Neural cell (in vitro differentiated cells): ENCODE measurements at regions not wholly inside any gene's neighbourhood (a gene's known extent, or its start where the extent isn't known, plus 50 kb on each side); places are given as distances from the start of the nearest gene placed in this dataset.

ENCODE experiments used
- H2AFZ ChIP-seq: fragments of 200-600, 300-800 bp; sonication (generic), shearing (Covaris generic); 2 replicates; pipeline ENCODE4 v1.6.0; 2014; ENCODE audit warnings: low read depth, mild to moderate bottlenecking, antibody characterized with exemption, low read length, moderate library complexity
- H3F3A ChIP-seq: fragments of 200-600 bp; shearing (Covaris generic); 2 replicates; pipeline ENCODE4 v1.6.1; 2016; ENCODE audit warnings: mild to moderate bottlenecking, moderate library complexity, mixed read lengths, antibody characterized with exemption, low read length; ENCODE audit not compliant: insufficient read depth, poor library complexity, severe bottlenecking
- H3K27ac ChIP-seq: fragments of 200-600, 300-800 bp; sonication (generic), shearing (Covaris generic); 2 replicates; pipeline ENCODE4 v1.5.1; 2014; ENCODE audit warnings: mild to moderate bottlenecking, low read length, moderate library complexity
- H3K27me3 ChIP-seq: fragments of 300-800, 200-600 bp; sonication (generic), shearing (Covaris generic); 2 replicates; pipeline ENCODE4 v1.6.0; 2014; ENCODE audit warnings: mild to moderate bottlenecking, low read depth, low read length, moderate library complexity; ENCODE audit not compliant: insufficient read depth
- H3K36me3 ChIP-seq: fragments of 300-800, 200-600 bp; sonication (generic), shearing (Covaris generic); 2 replicates; pipeline ENCODE4 v1.5.1; 2014; ENCODE audit warnings: mild to moderate bottlenecking, antibody characterized with exemption, low read length, moderate library complexity; ENCODE audit not compliant: insufficient read depth
- H3K4me2 ChIP-seq: fragments of 300-800, 200-600 bp; sonication (generic), shearing (Covaris generic); 2 replicates; pipeline ENCODE4 v1.6.0; 2014; ENCODE audit warnings: mild to moderate bottlenecking, low read length
- H3K4me3 ChIP-seq: fragments of 300-800, 200-600 bp; sonication (generic), shearing (Covaris generic); 2 replicates; pipeline ENCODE4 v1.5.1; 2014; ENCODE audit warnings: mild to moderate bottlenecking, low read length, moderate library complexity
- H3K79me2 ChIP-seq: fragments of 200-600 bp; shearing (Covaris generic); replicated peaks from 2 replicates; pipeline ENCODE4 v1.6.0; 2014; ENCODE audit warnings: mild to moderate bottlenecking, low read length, moderate library complexity; ENCODE audit not compliant: insufficient read depth
- H3K9ac ChIP-seq: fragments of 300-800, 200-600 bp; sonication (generic), shearing (Covaris generic); 2 replicates; pipeline ENCODE4 v1.6.1; 2016; ENCODE audit warnings: mild to moderate bottlenecking, low read length, mixed read lengths
- H3K9me2 ChIP-seq: fragments of 200-600 bp; shearing (Covaris generic); 2 replicates; pipeline ENCODE4 v1.6.1; 2016; ENCODE audit warnings: mild to moderate bottlenecking, low read length, mixed read lengths; ENCODE audit not compliant: insufficient read depth
- H3K9me3 ChIP-seq: fragments of 200-600, 300-800 bp; sonication (generic), shearing (Covaris generic); 2 replicates; pipeline ENCODE4 v1.6.1; 2016; ENCODE audit warnings: mild to moderate bottlenecking, mixed run types, low read length, moderate library complexity, mixed read lengths
- H4K20me1 ChIP-seq: fragments of 200-600 bp; shearing (Covaris generic); 2 replicates; pipeline ENCODE4 v1.6.1; 2016; ENCODE audit warnings: mild to moderate bottlenecking, mixed run types; ENCODE audit not compliant: insufficient read depth
- EP300 ChIP-seq: fragments of 450-650 bp; conservative IDR thresholded peaks from 2 replicates; pipeline ENCODE4 v1.6.1; 2014; ENCODE audit warnings: antibody characterized with exemption, mild to moderate bottlenecking, moderate library complexity; ENCODE audit not compliant: poor library complexity, severe bottlenecking
- EZH2 ChIP-seq: fragments of 200-600, 300-800 bp; shearing (Covaris generic), sonication (generic); IDR thresholded peaks from 2 replicates; pipeline ENCODE4 v1.6.1; 2014; ENCODE audit warnings: antibody characterized with exemption, low read length, borderline replicate concordance, mild to moderate bottlenecking; ENCODE audit not compliant: insufficient read depth, poor library complexity, severe bottlenecking
- MXI1 ChIP-seq: fragments of 450-650 bp; conservative IDR thresholded peaks from 2 replicates; pipeline ENCODE4 v1.6.1; 2014; ENCODE audit warnings: antibody characterized with exemption, mild to moderate bottlenecking; ENCODE audit not compliant: poor library complexity, severe bottlenecking
- POLR2AphosphoS5 ChIP-seq: IDR thresholded peaks from 2 replicates; pipeline ENCODE4 v1.6.1; 2012
- RAD21 ChIP-seq: fragments of 450-650 bp; conservative IDR thresholded peaks from 2 replicates; pipeline ENCODE4 v1.6.1; 2014; ENCODE audit warnings: antibody characterized with exemption, mild to moderate bottlenecking, moderate library complexity
- SMC3 ChIP-seq: fragments of 450-650 bp; conservative IDR thresholded peaks from 2 replicates; pipeline ENCODE4 v1.6.1; 2014; ENCODE audit warnings: antibody characterized with exemption, mild to moderate bottlenecking, moderate library complexity; ENCODE audit not compliant: poor library complexity
- TAF1 ChIP-seq: IDR thresholded peaks from 2 replicates; pipeline ENCODE4 v1.6.1; 2012; ENCODE audit warnings: low read depth
- TF ChIP-seq, protein P1 (sequence below): fragments of 450-650 bp; IDR thresholded peaks from 2 replicates; pipeline ENCODE4 v1.5.1; 2014; ENCODE audit warnings: antibody characterized with exemption, mild to moderate bottlenecking, moderate library complexity; ENCODE audit not compliant: poor library complexity, severe bottlenecking
- TF ChIP-seq, protein P2 (sequence below): IDR thresholded peaks from 2 replicates; pipeline ENCODE4 v1.6.1; 2012; ENCODE audit warnings: borderline replicate concordance

DNA sequence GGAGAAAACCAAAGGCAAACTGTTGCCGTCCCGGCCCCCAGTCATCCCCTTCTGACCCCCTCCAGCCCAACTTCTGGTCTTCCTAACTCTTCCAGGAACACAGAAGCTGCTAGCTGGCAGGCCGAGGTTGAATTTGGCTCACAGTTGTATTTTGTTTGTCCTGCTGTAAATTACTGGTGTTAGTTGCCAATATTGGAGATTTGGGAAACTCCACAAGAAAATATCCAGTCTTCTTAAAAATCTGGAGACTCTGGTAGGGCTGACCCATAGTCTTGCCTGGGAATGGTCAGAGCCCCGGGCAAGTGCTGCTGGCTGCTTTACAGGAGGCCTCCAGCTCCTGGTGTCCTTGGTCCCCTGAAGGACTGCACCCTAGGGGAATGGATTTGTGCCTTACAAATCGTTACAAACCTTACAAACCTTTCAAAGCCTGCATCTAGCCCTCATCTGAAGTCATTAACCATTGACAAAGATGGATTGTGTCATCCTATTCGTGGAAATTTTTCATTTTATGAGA, 112.0 kb upstream of the MCTP2 start:
- TF ChIP-seq, protein P1, sequence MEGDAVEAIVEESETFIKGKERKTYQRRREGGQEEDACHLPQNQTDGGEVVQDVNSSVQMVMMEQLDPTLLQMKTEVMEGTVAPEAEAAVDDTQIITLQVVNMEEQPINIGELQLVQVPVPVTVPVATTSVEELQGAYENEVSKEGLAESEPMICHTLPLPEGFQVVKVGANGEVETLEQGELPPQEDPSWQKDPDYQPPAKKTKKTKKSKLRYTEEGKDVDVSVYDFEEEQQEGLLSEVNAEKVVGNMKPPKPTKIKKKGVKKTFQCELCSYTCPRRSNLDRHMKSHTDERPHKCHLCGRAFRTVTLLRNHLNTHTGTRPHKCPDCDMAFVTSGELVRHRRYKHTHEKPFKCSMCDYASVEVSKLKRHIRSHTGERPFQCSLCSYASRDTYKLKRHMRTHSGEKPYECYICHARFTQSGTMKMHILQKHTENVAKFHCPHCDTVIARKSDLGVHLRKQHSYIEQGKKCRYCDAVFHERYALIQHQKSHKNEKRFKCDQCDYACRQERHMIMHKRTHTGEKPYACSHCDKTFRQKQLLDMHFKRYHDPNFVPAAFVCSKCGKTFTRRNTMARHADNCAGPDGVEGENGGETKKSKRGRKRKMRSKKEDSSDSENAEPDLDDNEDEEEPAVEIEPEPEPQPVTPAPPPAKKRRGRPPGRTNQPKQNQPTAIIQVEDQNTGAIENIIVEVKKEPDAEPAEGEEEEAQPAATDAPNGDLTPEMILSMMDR = no peak
- TF ChIP-seq MXI1 (no peak), SMC3 (no peak), POLR2AphosphoS5 (no peak), EP300 (no peak), RAD21 (no peak), EZH2 (no peak), TAF1 (no peak)
- TF ChIP-seq, protein P2, sequence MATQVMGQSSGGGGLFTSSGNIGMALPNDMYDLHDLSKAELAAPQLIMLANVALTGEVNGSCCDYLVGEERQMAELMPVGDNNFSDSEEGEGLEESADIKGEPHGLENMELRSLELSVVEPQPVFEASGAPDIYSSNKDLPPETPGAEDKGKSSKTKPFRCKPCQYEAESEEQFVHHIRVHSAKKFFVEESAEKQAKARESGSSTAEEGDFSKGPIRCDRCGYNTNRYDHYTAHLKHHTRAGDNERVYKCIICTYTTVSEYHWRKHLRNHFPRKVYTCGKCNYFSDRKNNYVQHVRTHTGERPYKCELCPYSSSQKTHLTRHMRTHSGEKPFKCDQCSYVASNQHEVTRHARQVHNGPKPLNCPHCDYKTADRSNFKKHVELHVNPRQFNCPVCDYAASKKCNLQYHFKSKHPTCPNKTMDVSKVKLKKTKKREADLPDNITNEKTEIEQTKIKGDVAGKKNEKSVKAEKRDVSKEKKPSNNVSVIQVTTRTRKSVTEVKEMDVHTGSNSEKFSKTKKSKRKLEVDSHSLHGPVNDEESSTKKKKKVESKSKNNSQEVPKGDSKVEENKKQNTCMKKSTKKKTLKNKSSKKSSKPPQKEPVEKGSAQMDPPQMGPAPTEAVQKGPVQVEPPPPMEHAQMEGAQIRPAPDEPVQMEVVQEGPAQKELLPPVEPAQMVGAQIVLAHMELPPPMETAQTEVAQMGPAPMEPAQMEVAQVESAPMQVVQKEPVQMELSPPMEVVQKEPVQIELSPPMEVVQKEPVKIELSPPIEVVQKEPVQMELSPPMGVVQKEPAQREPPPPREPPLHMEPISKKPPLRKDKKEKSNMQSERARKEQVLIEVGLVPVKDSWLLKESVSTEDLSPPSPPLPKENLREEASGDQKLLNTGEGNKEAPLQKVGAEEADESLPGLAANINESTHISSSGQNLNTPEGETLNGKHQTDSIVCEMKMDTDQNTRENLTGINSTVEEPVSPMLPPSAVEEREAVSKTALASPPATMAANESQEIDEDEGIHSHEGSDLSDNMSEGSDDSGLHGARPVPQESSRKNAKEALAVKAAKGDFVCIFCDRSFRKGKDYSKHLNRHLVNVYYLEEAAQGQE = no peak
- Histone ChIP-seq H3K79me2 (no peaks in the 10 kb centered on the region), H3F3A (no peaks in the 10 kb centered on the region), H3K4me2 (no peak overlapping the region), H3K4me3 (no peak overlapping the region), H3K9me2 (no peaks in the 10 kb centered on the region), H3K27ac (no peak overlapping the region), H3K9me3 (no peaks in the 10 kb centered on the region), H4K20me1 (no peaks in the 10 kb centered on the region), H2AFZ (no peak overlapping the region), H3K9ac (no peak overlapping the region), H3K36me3 (no peaks in the 10 kb centered on the region), H3K27me3 (no peaks in the 10 kb centered on the region)

DNA sequence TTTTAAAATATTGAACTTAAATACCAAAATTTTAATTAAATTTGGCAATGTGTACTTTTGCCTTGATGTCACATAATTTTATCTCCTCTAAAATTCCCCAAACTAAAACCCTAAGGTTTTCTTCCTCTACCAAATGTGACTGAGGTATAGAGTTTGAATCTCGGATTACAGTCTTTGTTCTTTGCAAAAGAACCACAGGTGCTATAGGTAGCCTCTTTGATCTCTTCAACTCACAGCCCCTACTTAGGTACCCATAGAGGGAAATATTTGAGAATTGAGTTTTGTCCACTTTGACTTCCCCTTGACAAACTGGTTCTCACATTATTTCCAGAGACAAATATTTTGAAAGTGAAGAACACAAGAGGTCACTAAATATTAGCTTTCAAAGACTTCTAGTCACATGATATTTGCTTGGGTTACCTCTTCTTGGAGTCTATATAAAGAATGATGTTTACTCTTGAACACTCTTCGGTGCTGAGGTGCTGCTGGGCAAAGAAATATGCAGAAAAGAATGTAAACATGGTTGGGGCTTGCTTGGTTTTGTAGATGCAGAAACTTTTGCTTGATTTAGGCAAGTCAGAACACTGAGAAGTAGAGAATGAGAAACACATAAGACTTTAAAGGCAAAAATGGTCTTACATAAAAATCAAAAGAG, 120.8 kb upstream of the MCTP2 start:
- Histone ChIP-seq H3K27me3 (no peaks in the 10 kb centered on the region), H3K9ac (no peak overlapping the region), H4K20me1 (no peaks in the 10 kb centered on the region), H3K79me2 (no peaks in the 10 kb centered on the region), H3K27ac (no peak overlapping the region), H3K4me2 (no peak overlapping the region), H3F3A (no peaks in the 10 kb centered on the region), H3K36me3 (no peaks in the 10 kb centered on the region), H2AFZ (no peak overlapping the region), H3K4me3 (no peak overlapping the region), H3K9me2 (no peaks in the 10 kb centered on the region), H3K9me3 (no peaks in the 10 kb centered on the region)
- TF ChIP-seq EP300 (no peak), MXI1 (no peak), RAD21 (no peak), SMC3 (no peak), EZH2 (no peak), TAF1 (no peak), POLR2AphosphoS5 (no peak)
- TF ChIP-seq, protein P1 = no peak
- TF ChIP-seq, protein P2 = no peak
